ENCODE measurements at regions not wholly inside any gene's neighbourhood (a gene's known extent, or its start where the extent isn't known, plus 50 kb on each side); places are given as distances from the start of the nearest gene placed in this dataset.

- TF ChIP-seq CTCF (conservative IDR thresholded peaks at IDR 0.05 in 1 of 2, IDR thresholded peaks at IDR 0.05 in 1 of 2; ENCODE audit: low read depth in 1 of 2, low read length in 2 of 2) (no peak), EZH2 (IDR thresholded peaks at IDR 0.05; ENCODE audit: low read length, missing control alignments) (no peak)
Measured at GRCh38 chr18:33505798-33506197, 65.3 kb upstream of the CCDC178 start.

Data from fibroblast of lung (primary cell).